GM12878 (cell line): ENCODE measurements at regions not wholly inside any gene's neighbourhood (a gene's known extent, or its start where the extent isn't known, plus 50 kb on each side); places are given as distances from the start of the nearest gene placed in this dataset.

Source experiments
- ATAC-seq: fragments of 200-7000 bp; cut with Tn5 transposase; 3 replicates; pipeline ENCODE4 v1.9.1; 2020; ENCODE audit warnings: mild to moderate bottlenecking, moderate library complexity
- BruUV-seq: library from RNA; stranded (reverse); fragments of 400-500 nt; replicated peaks from 2 replicates; lab custom pipeline; 2021; lab: Mats Ljungman, UMichigan
- CTCF ChIA-PET: fragments of 300-600 bp; sonication (Branson Sonifier 250); formaldehyde crosslinking; extraction: SDS; loops from one replicate; lab custom pipeline; 2021; ENCODE audit warnings: inconsistent platforms; lab: Yijun Ruan, JAX
- POLR2A ChIA-PET: fragments of 350-600 bp; formaldehyde crosslinking; extraction: SDS; loops from one replicate; lab custom pipeline; 2021; ENCODE audit warnings: inconsistent platforms; lab: Charles Lee
- RAD21 ChIA-PET: fragments of 300-600 bp; sonication (Branson Sonifier 250); formaldehyde crosslinking; loops from one replicate; lab custom pipeline; 2023; ENCODE audit warnings: antibody characterized with exemption; ENCODE audit not compliant: unreplicated experiment; lab: Charles Lee
- SMC1A ChIA-PET: fragments of 300-600 bp; sonication (Branson Sonifier 250); formaldehyde crosslinking; loops from one replicate; lab custom pipeline; 2023; ENCODE audit not compliant: unreplicated experiment, uncharacterized antibody; lab: Charles Lee
- DNase-seq: peaks from one replicate; pipeline ENCODE4 v3.0.0-alpha.2; 2011; ENCODE audit warnings: low read depth, low spot score
- FAIRE-seq: peaks from 3 replicates; lab custom pipeline; 2011; peaks lifted over from hg19 to GRCh38; lab: Jason Lieb, UNC
- H2AFZ ChIP-seq: 2 replicates; pipeline ENCODE4 v1.6.0; 2011; ENCODE audit warnings: low read depth, low read length, control low read depth; ENCODE audit not compliant: control insufficient read depth
- H3K27ac ChIP-seq: 2 replicates; pipeline ENCODE4 v1.5.1; 2011; ENCODE audit warnings: control low read depth; ENCODE audit not compliant: control insufficient read depth, insufficient read depth
- H3K27me3 ChIP-seq, 2 experiments: replicated peaks in 1 of 2; 2 replicates each; pipeline versions ENCODE4 v1.6.0 to v1.6.1; 2011; ENCODE audit warnings: low read length in 1 of 2; ENCODE audit not compliant: control insufficient read depth in 2 of 2, insufficient read depth in 2 of 2
- H3K36me3 ChIP-seq, 2 experiments: 2 replicates each; pipeline ENCODE4 v1.5.1; 2011; ENCODE audit warnings: low read length in 1 of 2; ENCODE audit not compliant: control insufficient read depth in 2 of 2, insufficient read depth in 2 of 2
- H3K4me1 ChIP-seq: 2 replicates; pipeline ENCODE4 v1.6.1; 2011; ENCODE audit warnings: mild to moderate bottlenecking, low read length, moderate library complexity, mixed read lengths; ENCODE audit not compliant: control insufficient read depth, insufficient read depth
- H3K4me2 ChIP-seq: 2 replicates; pipeline ENCODE4 v1.6.0; 2011; ENCODE audit warnings: control low read depth; ENCODE audit not compliant: control insufficient read depth, insufficient read depth
- H3K4me3 ChIP-seq: fragments of 200-600 bp; sonication (generic); 2 replicates; pipeline ENCODE4 v1.5.1; 2016
- H3K79me2 ChIP-seq: 2 replicates; pipeline ENCODE4 v1.6.0; 2011; ENCODE audit warnings: low read length; ENCODE audit not compliant: control insufficient read depth, insufficient read depth
- H3K9ac ChIP-seq: 2 replicates; pipeline ENCODE4 v1.8.0; 2011; ENCODE audit warnings: low read length, control low read depth, mixed read lengths; ENCODE audit not compliant: control insufficient read depth, insufficient read depth
- H3K9me3 ChIP-seq: replicated peaks from 3 replicates; pipeline ENCODE4 v1.5.1; 2011; ENCODE audit warnings: mild to moderate bottlenecking, low read length; ENCODE audit not compliant: control insufficient read depth, insufficient read depth
- H4K20me1 ChIP-seq: 2 replicates; pipeline ENCODE4 v1.6.0; 2011; ENCODE audit not compliant: control insufficient read depth, insufficient read depth
- KDM1A ChIP-seq: fragments of 200-600 bp; sonication (generic); IDR thresholded peaks from 2 replicates; pipeline ENCODE4 v1.6.1; 2016; ENCODE audit warnings: borderline replicate concordance
- POU2F2 ChIP-seq: IDR thresholded peaks from 3 replicates; pipeline ENCODE4 v1.6.1; 2011; ENCODE audit warnings: low read depth, mild to moderate bottlenecking, low read length, borderline replicate concordance
- RUNX3 ChIP-seq: IDR thresholded peaks from 2 replicates; pipeline ENCODE4 v1.6.1; 2012; ENCODE audit warnings: low read length, inconsistent platforms
- ZSCAN29 ChIP-seq: fragments of 450-650 bp; IDR thresholded peaks from 2 replicates; pipeline ENCODE4 v1.6.1; 2017; ENCODE audit warnings: mild to moderate bottlenecking, moderate library complexity
- WGBS: methylation state at CpG from one replicate; pipeline ENCODE4 v1.1.6; 2016; ENCODE audit warnings: low lambda C conversion rate; ENCODE audit not compliant: insufficient replicate concordance, insufficient coverage; ENCODE audit errors: missing lambda C conversion rate; 5-methylcytosine and 5-hydroxymethylcytosine counted together
- in situ Hi-C: fragments of 300-500 bp; cut with MboI; formaldehyde crosslinking; loops from 9 replicates; pipeline ENCODE4 v1.14.3; 2018; ENCODE audit warnings: mixed read lengths
- intact Hi-C: fragments of 100-400 bp; cut with micrococcal nuclease; formaldehyde crosslinking; loops from one replicate; pipeline ENCODE4 v1.14.2; 2022; ENCODE audit not compliant: unreplicated experiment
- TF ChIP-seq, protein P1 (sequence below): IDR thresholded peaks from 2 replicates; pipeline ENCODE4 v1.6.1; 2011; ENCODE audit warnings: low read depth, mild to moderate bottlenecking, low read length, moderate library complexity, borderline replicate concordance; ENCODE audit errors: extremely low read depth
- TF ChIP-seq, protein P2 (sequence below): fragments of 450-650 bp; IDR thresholded peaks from 2 replicates; pipeline ENCODE4 v1.6.1; 2017; ENCODE audit warnings: low read depth, mild to moderate bottlenecking, moderate library complexity
- TF ChIP-seq, protein P3 (sequence below): fragments of 450-650 bp; IDR thresholded peaks from 2 replicates; pipeline ENCODE4 v1.6.1; 2018; ENCODE audit warnings: mild to moderate bottlenecking, low read depth, moderate library complexity; ENCODE audit not compliant: partially characterized antibody
- TF ChIP-seq, protein P4 (sequence below), 3 experiments: IDR thresholded peaks in 2 of 3; conservative IDR thresholded peaks in 1 of 3; 2 replicates each; pipeline ENCODE4 v1.5.1; 2011; ENCODE audit warnings: low read depth in 3 of 3, low read length in 3 of 3, mild to moderate bottlenecking in 3 of 3, control low read depth in 2 of 3, moderate library complexity in 2 of 3, inconsistent platforms in 1 of 3, mixed read lengths in 1 of 3; ENCODE audit not compliant: control insufficient read depth in 2 of 3, insufficient read depth in 1 of 3; ENCODE audit errors: extremely low read depth in 1 of 3

GRCh38 chr15:95263751-95264150 lies 1032.4 kb downstream of the MCTP2 start:
- no TSS peak for BruUV-seq
- in situ Hi-C loops: loop anchor here (10.0 kb wide), 3 partner anchors 571 to 1971 kb away; no protein-coding TSS in a partner anchor
- no peak for ATAC-seq
- no peak for FAIRE-seq
- H3K4me1 ChIP-seq: no peaks in the 10 kb centered on the region
- no peaks in the 10 kb centered on the region for H3K36me3 ChIP-seq
- RAD21 ChIA-PET: interaction anchor here (0.7 to 6.0 kb wide), 2 partner anchors 18 to 26 kb away, joined by 3 to 104 read pairs; no protein-coding TSS in a partner anchor
- H4K20me1 ChIP-seq: no peaks in the 10 kb centered on the region
- H3K9me3 ChIP-seq: no peaks in the 10 kb centered on the region
- H3K27me3 ChIP-seq: no peaks in the 10 kb centered on the region
- no peak overlapping the region for H2AFZ ChIP-seq
- no peak for DNase-seq
- SMC1A ChIA-PET: interaction anchor here (0.8 to 10.6 kb wide), 3 partner anchors 21 to 154 kb away, joined by 3 to 310 read pairs (median 3); no protein-coding TSS in a partner anchor
- no peak overlapping the region for H3K4me2 ChIP-seq
- intact Hi-C loops: no loop called here
- no peak overlapping the region for H3K9ac ChIP-seq
- no peak overlapping the region for H3K27ac ChIP-seq
- CTCF ChIA-PET: interaction anchor here (0.9 to 7.7 kb wide), 4 partner anchors 15 to 1064 kb away, joined by 3 to 92 read pairs (median 4); no protein-coding TSS in a partner anchor
- H3K79me2 ChIP-seq: no peaks in the 10 kb centered on the region
- no peak overlapping the region for H3K4me3 ChIP-seq
- WGBS: 0% methylated on average over 1 of the region's 1 CpG
- TF ChIP-seq ZSCAN29 (no peak), POU2F2 (no peak), RUNX3 (no peak), KDM1A (no peak)
- TF ChIP-seq, protein P1, sequence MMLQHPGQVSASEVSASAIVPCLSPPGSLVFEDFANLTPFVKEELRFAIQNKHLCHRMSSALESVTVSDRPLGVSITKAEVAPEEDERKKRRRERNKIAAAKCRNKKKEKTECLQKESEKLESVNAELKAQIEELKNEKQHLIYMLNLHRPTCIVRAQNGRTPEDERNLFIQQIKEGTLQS: no peak
- TF ChIP-seq, protein P2, sequence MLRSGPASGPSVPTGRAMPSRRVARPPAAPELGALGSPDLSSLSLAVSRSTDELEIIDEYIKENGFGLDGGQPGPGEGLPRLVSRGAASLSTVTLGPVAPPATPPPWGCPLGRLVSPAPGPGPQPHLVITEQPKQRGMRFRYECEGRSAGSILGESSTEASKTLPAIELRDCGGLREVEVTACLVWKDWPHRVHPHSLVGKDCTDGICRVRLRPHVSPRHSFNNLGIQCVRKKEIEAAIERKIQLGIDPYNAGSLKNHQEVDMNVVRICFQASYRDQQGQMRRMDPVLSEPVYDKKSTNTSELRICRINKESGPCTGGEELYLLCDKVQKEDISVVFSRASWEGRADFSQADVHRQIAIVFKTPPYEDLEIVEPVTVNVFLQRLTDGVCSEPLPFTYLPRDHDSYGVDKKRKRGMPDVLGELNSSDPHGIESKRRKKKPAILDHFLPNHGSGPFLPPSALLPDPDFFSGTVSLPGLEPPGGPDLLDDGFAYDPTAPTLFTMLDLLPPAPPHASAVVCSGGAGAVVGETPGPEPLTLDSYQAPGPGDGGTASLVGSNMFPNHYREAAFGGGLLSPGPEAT: no peak
- TF ChIP-seq, protein P3, sequence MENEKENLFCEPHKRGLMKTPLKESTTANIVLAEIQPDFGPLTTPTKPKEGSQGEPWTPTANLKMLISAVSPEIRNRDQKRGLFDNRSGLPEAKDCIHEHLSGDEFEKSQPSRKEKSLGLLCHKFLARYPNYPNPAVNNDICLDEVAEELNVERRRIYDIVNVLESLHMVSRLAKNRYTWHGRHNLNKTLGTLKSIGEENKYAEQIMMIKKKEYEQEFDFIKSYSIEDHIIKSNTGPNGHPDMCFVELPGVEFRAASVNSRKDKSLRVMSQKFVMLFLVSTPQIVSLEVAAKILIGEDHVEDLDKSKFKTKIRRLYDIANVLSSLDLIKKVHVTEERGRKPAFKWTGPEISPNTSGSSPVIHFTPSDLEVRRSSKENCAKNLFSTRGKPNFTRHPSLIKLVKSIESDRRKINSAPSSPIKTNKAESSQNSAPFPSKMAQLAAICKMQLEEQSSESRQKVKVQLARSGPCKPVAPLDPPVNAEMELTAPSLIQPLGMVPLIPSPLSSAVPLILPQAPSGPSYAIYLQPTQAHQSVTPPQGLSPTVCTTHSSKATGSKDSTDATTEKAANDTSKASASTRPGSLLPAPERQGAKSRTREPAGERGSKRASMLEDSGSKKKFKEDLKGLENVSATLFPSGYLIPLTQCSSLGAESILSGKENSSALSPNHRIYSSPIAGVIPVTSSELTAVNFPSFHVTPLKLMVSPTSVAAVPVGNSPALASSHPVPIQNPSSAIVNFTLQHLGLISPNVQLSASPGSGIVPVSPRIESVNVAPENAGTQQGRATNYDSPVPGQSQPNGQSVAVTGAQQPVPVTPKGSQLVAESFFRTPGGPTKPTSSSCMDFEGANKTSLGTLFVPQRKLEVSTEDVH: no peak
- TF ChIP-seq, protein P4, sequence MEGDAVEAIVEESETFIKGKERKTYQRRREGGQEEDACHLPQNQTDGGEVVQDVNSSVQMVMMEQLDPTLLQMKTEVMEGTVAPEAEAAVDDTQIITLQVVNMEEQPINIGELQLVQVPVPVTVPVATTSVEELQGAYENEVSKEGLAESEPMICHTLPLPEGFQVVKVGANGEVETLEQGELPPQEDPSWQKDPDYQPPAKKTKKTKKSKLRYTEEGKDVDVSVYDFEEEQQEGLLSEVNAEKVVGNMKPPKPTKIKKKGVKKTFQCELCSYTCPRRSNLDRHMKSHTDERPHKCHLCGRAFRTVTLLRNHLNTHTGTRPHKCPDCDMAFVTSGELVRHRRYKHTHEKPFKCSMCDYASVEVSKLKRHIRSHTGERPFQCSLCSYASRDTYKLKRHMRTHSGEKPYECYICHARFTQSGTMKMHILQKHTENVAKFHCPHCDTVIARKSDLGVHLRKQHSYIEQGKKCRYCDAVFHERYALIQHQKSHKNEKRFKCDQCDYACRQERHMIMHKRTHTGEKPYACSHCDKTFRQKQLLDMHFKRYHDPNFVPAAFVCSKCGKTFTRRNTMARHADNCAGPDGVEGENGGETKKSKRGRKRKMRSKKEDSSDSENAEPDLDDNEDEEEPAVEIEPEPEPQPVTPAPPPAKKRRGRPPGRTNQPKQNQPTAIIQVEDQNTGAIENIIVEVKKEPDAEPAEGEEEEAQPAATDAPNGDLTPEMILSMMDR (IDR thresholded peaks at IDR 0.05 in 2 of 3, conservative IDR thresholded peaks at IDR 0.05 in 1 of 3; ENCODE audit: control insufficient read depth in 2 of 3, extremely low read depth in 1 of 3, insufficient read depth in 1 of 3, low read depth in 3 of 3, low read length in 3 of 3): no peak
- POLR2A ChIA-PET: no interaction called here
